GM23338 (cell line): ENCODE measurements at regions not wholly inside any gene's neighbourhood (a gene's known extent, or its start where the extent isn't known, plus 50 kb on each side); places are given as distances from the start of the nearest gene placed in this dataset.

Experiments
- ATAC-seq: fragments of 200-7000 bp; cut with Tn5 transposase; 3 replicates; pipeline ENCODE4 v1.9.1; 2020
- DNase-seq: peaks from one replicate; pipeline ENCODE4 v3.0.0-alpha.2; 2015; ENCODE audit warnings: low spot score
- H2AFZ ChIP-seq: fragments of 200-600 bp; sonication (generic); 2 replicates; pipeline ENCODE4 v1.8.0; 2016; ENCODE audit warnings: antibody characterized with exemption, mild to moderate bottlenecking, moderate library complexity
- H3F3A ChIP-seq: fragments of 200-600 bp; sonication (generic); replicated peaks from 2 replicates; pipeline ENCODE4 v1.8.0; 2017; ENCODE audit warnings: antibody characterized with exemption, mixed run types, low read depth
- H3K27ac ChIP-seq: fragments of 200-600 bp; sonication (generic); 2 replicates; pipeline ENCODE4 v1.6.1; 2016; ENCODE audit warnings: low read depth
- H3K27me3 ChIP-seq: fragments of 200-600 bp; sonication (generic); 2 replicates; pipeline ENCODE4 v1.8.0; 2016; ENCODE audit warnings: mild to moderate bottlenecking, mixed run types, moderate library complexity; ENCODE audit not compliant: insufficient read depth
- H3K36me3 ChIP-seq: fragments of 200-600 bp; sonication (generic); 2 replicates; pipeline ENCODE4 v1.8.0; 2016; ENCODE audit warnings: mild to moderate bottlenecking; ENCODE audit not compliant: insufficient read depth
- H3K4me1 ChIP-seq: fragments of 200-600 bp; sonication (generic); 2 replicates; pipeline ENCODE4 v1.8.0; 2016; ENCODE audit warnings: mild to moderate bottlenecking, moderate library complexity; ENCODE audit not compliant: insufficient read depth
- H3K4me2 ChIP-seq: fragments of 200-600 bp; sonication (generic); 2 replicates; pipeline ENCODE4 v1.7.1; 2017; ENCODE audit warnings: mixed run types
- H3K4me3 ChIP-seq: fragments of 200-600 bp; sonication (generic); 2 replicates; pipeline ENCODE4 v1.6.1; 2016; ENCODE audit warnings: mixed run types
- H3K79me2 ChIP-seq: fragments of 200-600 bp; sonication (generic); replicated peaks from 2 replicates; pipeline ENCODE4 v1.8.0; 2017; ENCODE audit warnings: mild to moderate bottlenecking; ENCODE audit not compliant: insufficient read depth
- H3K9me2 ChIP-seq: fragments of 200-600 bp; sonication (generic); 2 replicates; pipeline ENCODE4 v1.8.0; 2017; ENCODE audit not compliant: insufficient read depth
- H4K20me1 ChIP-seq: fragments of 200-600 bp; sonication (generic); replicated peaks from 2 replicates; pipeline ENCODE4 v1.8.0; 2017; ENCODE audit warnings: mild to moderate bottlenecking; ENCODE audit not compliant: insufficient read depth
- H3K27ac Mint-ChIP-seq: 2 replicates; pipeline ENCODE4 v1.8.0; 2020; ENCODE audit warnings: inconsistent platforms, mild to moderate bottlenecking, moderate library complexity, mixed read lengths
- H3K27me3 Mint-ChIP-seq: 3 replicates; pipeline ENCODE4 v1.8.0; 2022; ENCODE audit warnings: low read depth, mild to moderate bottlenecking, moderate library complexity, mixed read lengths, inconsistent platforms; ENCODE audit not compliant: insufficient read depth, poor library complexity
- H3K36me3 Mint-ChIP-seq: 3 replicates; pipeline ENCODE4 v1.8.0; 2021; ENCODE audit warnings: low read depth, mild to moderate bottlenecking, inconsistent platforms, moderate library complexity, mixed read lengths
- H3K4me1 Mint-ChIP-seq: 3 replicates; pipeline ENCODE4 v1.8.0; 2020; ENCODE audit warnings: mild to moderate bottlenecking, inconsistent platforms, mixed read lengths
- H3K4me3 Mint-ChIP-seq: 3 replicates; pipeline ENCODE4 v1.8.0; 2021; ENCODE audit warnings: moderate library complexity, mild to moderate bottlenecking, inconsistent platforms, mixed read lengths
- H3K9me3 Mint-ChIP-seq: 3 replicates; pipeline ENCODE4 v1.8.0; 2020; ENCODE audit warnings: moderate library complexity, mild to moderate bottlenecking, inconsistent platforms, mixed read lengths
- CREB1 ChIP-seq: fragments of 250-450 bp; sonication (Bioruptor Pico); IDR thresholded peaks from 2 replicates; pipeline ENCODE4 v1.5.0; 2020; ENCODE audit warnings: low read depth, mild to moderate bottlenecking, moderate library complexity
- CTCF ChIP-seq, 2 experiments: fragments of 200-600 bp in 1 of 2; sonication (generic) in 1 of 2; conservative IDR thresholded peaks; 2 replicates each; pipeline versions ENCODE4 v1.5.1 to v1.6.1; 2016 to 2017; ENCODE audit warnings: antibody characterized with exemption in 2 of 2, low read depth in 2 of 2, mild to moderate bottlenecking in 2 of 2, moderate library complexity in 1 of 2
- ETS1 ChIP-seq: IDR thresholded peaks from 2 replicates; pipeline ENCODE4 v1.6.1; 2016; ENCODE audit warnings: antibody characterized with exemption
- EZH2 ChIP-seq: fragments of 200-600 bp; sonication (generic); IDR thresholded peaks from one replicate; pipeline ENCODE4 v1.8.0; 2017; ENCODE audit warnings: antibody characterized with exemption, mild to moderate bottlenecking, low read depth; ENCODE audit not compliant: unreplicated experiment
- JUNB ChIP-seq: IDR thresholded peaks from one replicate; pipeline ENCODE4 v1.6.1; 2016; ENCODE audit warnings: antibody characterized with exemption; ENCODE audit not compliant: unreplicated experiment
- NANOG ChIP-seq: IDR thresholded peaks from 2 replicates; pipeline ENCODE4 v1.6.1; 2016; ENCODE audit warnings: antibody characterized with exemption, borderline replicate concordance
- POLR2AphosphoS5 ChIP-seq: IDR thresholded peaks from 2 replicates; pipeline ENCODE4 v1.6.1; 2016; ENCODE audit warnings: antibody characterized with exemption, low read depth
- STAT1 ChIP-seq: IDR thresholded peaks from one replicate; pipeline ENCODE4 v1.6.1; 2016; ENCODE audit warnings: antibody characterized with exemption; ENCODE audit not compliant: unreplicated experiment
- ZNF114 ChIP-seq: fragments of 250-450 bp; sonication (Bioruptor Pico); IDR thresholded peaks from 2 replicates; pipeline ENCODE4 v1.5.0; 2020; ENCODE audit warnings: mild to moderate bottlenecking, moderate library complexity
- ZNF331 ChIP-seq: fragments of 250-450 bp; sonication (Bioruptor Pico); IDR thresholded peaks from 2 replicates; pipeline ENCODE4 v1.5.0; 2020; ENCODE audit warnings: low read depth, mild to moderate bottlenecking, moderate library complexity
- ZNF462 ChIP-seq: fragments of 250-450 bp; sonication (Bioruptor Pico); IDR thresholded peaks from 2 replicates; pipeline ENCODE4 v1.5.0; 2020; ENCODE audit warnings: mild to moderate bottlenecking, moderate library complexity

- no peak overlapping the region for H3K27ac ChIP-seq
- no peaks in the 10 kb centered on the region for H3K27me3 ChIP-seq
- DNase-seq (no peak), ATAC-seq (no peak)
- H2AFZ ChIP-seq, result no peak overlapping the region
- no peaks in the 10 kb centered on the region; the same call in 2 of the 3 replicates for H3K36me3 Mint-ChIP-seq
- H3K4me1 Mint-ChIP-seq, result no peaks in the 10 kb centered on the region
- peaks cover 7% of the 10 kb centered on the region; the same call in 1 of the 2 replicates for H3K9me2 ChIP-seq
- H3K4me3 ChIP-seq, result no peak overlapping the region
- no peaks in the 10 kb centered on the region for H3K36me3 ChIP-seq
- H4K20me1 ChIP-seq, result no peaks in the 10 kb centered on the region
- TF ChIP-seq EZH2, result no peak
- TF ChIP-seq CTCF (conservative IDR thresholded peaks at IDR 0.05; ENCODE audit: low read depth in 2 of 2), result no peak
- H3K4me2 ChIP-seq, result no peak overlapping the region
- H3K4me3 Mint-ChIP-seq, result no peak overlapping the region
- no peak overlapping the region for H3K27ac Mint-ChIP-seq
- H3K9me3 Mint-ChIP-seq, result 0 out of 3 replicates have a peak, but pooled peaks cover 3% of the 10 kb centered on the region
- H3K27me3 Mint-ChIP-seq, result no peaks in the 10 kb centered on the region
- H3K79me2 ChIP-seq, result no peaks in the 10 kb centered on the region
- H3F3A ChIP-seq, result no peaks in the 10 kb centered on the region
- H3K4me1 ChIP-seq, result no peaks in the 10 kb centered on the region
These were observed 558.4 kb downstream of the PRDM9 start for GRCh38 chr5:24065779-24066178.

- Histone ChIP-seq H4K20me1 (no peaks in the 10 kb centered on the region), H3K27me3 (no peaks in the 10 kb centered on the region), H3K4me1 (no peaks in the 10 kb centered on the region), H3K27ac (no peak overlapping the region), H3K36me3 (no peaks in the 10 kb centered on the region), H3K9me2 (peaks cover 7% of the 10 kb centered on the region; the same call in 1 of the 2 replicates), H2AFZ (no peak overlapping the region), H3K4me2 (no peak overlapping the region), H3K79me2 (no peaks in the 10 kb centered on the region), H3K4me3 (no peak overlapping the region), H3F3A (no peaks in the 10 kb centered on the region)
- ATAC-seq (no peak), DNase-seq (no peak)
- Mint-ChIP-seq H3K4me3 (no peak overlapping the region), H3K9me3 (0 out of 3 replicates have a peak, but pooled peaks cover 3% of the 10 kb centered on the region), H3K4me1 (no peaks in the 10 kb centered on the region), H3K27ac (no peak overlapping the region), H3K27me3 (no peaks in the 10 kb centered on the region), H3K36me3 (no peaks in the 10 kb centered on the region; the same call in 2 of the 3 replicates)
- TF ChIP-seq CREB1 (CRISPR knock-in tag), result no peak
- TF ChIP-seq ZNF114, result no peak
- TF ChIP-seq ETS1, result no peak
- TF ChIP-seq NANOG, result no peak
- no peak for TF ChIP-seq STAT1
- TF ChIP-seq CTCF (conservative IDR thresholded peaks at IDR 0.05; ENCODE audit: low read depth in 2 of 2), result no peak
- no peak for TF ChIP-seq ZNF462
- no peak for TF ChIP-seq ZNF331 (CRISPR knock-in tag)
- TF ChIP-seq EZH2, result no peak
- TF ChIP-seq POLR2AphosphoS5, result no peak
- no peak for TF ChIP-seq JUNB
These were observed 559.8 kb downstream of the PRDM9 start for GRCh38 chr5:24067208-24067607.
